Liver (tissue), 8 donors: ENCODE measurements at regions not wholly inside any gene's neighbourhood (a gene's known extent, or its start where the extent isn't known, plus 50 kb on each side); places are given as distances from the start of the nearest gene placed in this dataset.

Source experiments
- DNase-seq: peaks from one replicate; pipeline ENCODE4 v3.0.0-alpha.2; 2017; ENCODE audit warnings: low spot score
- H3K27ac ChIP-seq, 2 donors: one replicate each; pipeline ENCODE4 v1.7.0; 2013; ENCODE audit warnings: inconsistent platforms in 2 of 2, low read length in 2 of 2, control low read depth in 1 of 2, low read depth in 1 of 2, mild to moderate bottlenecking in 1 of 2
- H3K27me3 ChIP-seq, 4 donors: one replicate each; pipeline versions ENCODE4 v1.6.1 to v1.7.0; 2013; ENCODE audit warnings: low read length in 3 of 4, inconsistent platforms in 1 of 4, mild to moderate bottlenecking in 1 of 4, moderate library complexity in 1 of 4; ENCODE audit not compliant: control insufficient read depth in 4 of 4, insufficient read depth in 4 of 4
- H3K36me3 ChIP-seq, 4 donors: one replicate each; pipeline versions ENCODE4 v1.6.1 to v1.7.0; 2013; ENCODE audit warnings: low read length in 3 of 4, mild to moderate bottlenecking in 3 of 4, low read depth in 1 of 4, moderate library complexity in 1 of 4; ENCODE audit not compliant: control insufficient read depth in 4 of 4, insufficient read depth in 3 of 4
- H3K4me1 ChIP-seq, 4 donors: one replicate each; pipeline versions ENCODE4 v1.6.1 to v1.7.0; 2013; ENCODE audit warnings: low read length in 3 of 4, mild to moderate bottlenecking in 3 of 4, moderate library complexity in 1 of 4; ENCODE audit not compliant: control insufficient read depth in 4 of 4, insufficient read depth in 4 of 4
- H3K4me3 ChIP-seq, 3 donors: one replicate each; pipeline versions ENCODE4 v1.6.1 to v1.7.0; 2013; ENCODE audit warnings: low read length in 3 of 3, control low read depth in 1 of 3, low read depth in 1 of 3, mild to moderate bottlenecking in 1 of 3
- H3K9ac ChIP-seq, 2 donors: one replicate each; pipeline ENCODE4 v1.7.0; 2013; ENCODE audit warnings: low read length in 2 of 2, mild to moderate bottlenecking in 2 of 2, moderate library complexity in 2 of 2, control low read depth in 1 of 2, low read depth in 1 of 2
- H3K9me3 ChIP-seq, 4 donors: one replicate each; pipeline versions ENCODE4 v1.6.1 to v1.7.0; 2013; ENCODE audit warnings: low read length in 3 of 4; ENCODE audit not compliant: control insufficient read depth in 4 of 4
- EGR1 ChIP-seq, 2 donors: IDR thresholded peaks; 2 replicates each; pipeline ENCODE4 v1.6.1; 2016 to 2018; ENCODE audit warnings: antibody characterized with exemption in 2 of 2, low read depth in 2 of 2
- FOXA1 ChIP-seq: IDR thresholded peaks from 2 replicates; pipeline ENCODE4 v1.6.1; 2016; ENCODE audit warnings: antibody characterized with exemption
- FOXA2 ChIP-seq: IDR thresholded peaks from 2 replicates; pipeline ENCODE4 v1.6.1; 2016; ENCODE audit warnings: antibody characterized with exemption
- GABPA ChIP-seq, 2 donors: IDR thresholded peaks in 1 of 2; conservative IDR thresholded peaks in 1 of 2; 2 replicates each; pipeline ENCODE4 v1.6.1; 2016; ENCODE audit warnings: antibody characterized with exemption in 2 of 2, mild to moderate bottlenecking in 1 of 2, moderate library complexity in 1 of 2
- HNF4A ChIP-seq, 2 donors: conservative IDR thresholded peaks; 2 replicates each; pipeline ENCODE4 v1.6.1; 2016; ENCODE audit warnings: antibody characterized with exemption in 2 of 2, mild to moderate bottlenecking in 2 of 2
- HNF4G ChIP-seq: IDR thresholded peaks from 2 replicates; pipeline ENCODE4 v1.6.1; 2016; ENCODE audit warnings: antibody characterized with exemption
- JUND ChIP-seq, 2 donors: IDR thresholded peaks; 2 replicates each; pipeline ENCODE4 v1.6.1; 2016; ENCODE audit warnings: antibody characterized with exemption in 2 of 2
- NR2F2 ChIP-seq: IDR thresholded peaks from 2 replicates; pipeline ENCODE4 v1.6.1; 2016; ENCODE audit warnings: antibody characterized with exemption
- RXRA ChIP-seq, 2 donors: IDR thresholded peaks; 2 replicates each; pipeline ENCODE4 v1.6.1; 2017 to 2018; ENCODE audit warnings: antibody characterized with exemption in 2 of 2, mild to moderate bottlenecking in 1 of 2
- SP1 ChIP-seq: IDR thresholded peaks from 2 replicates; pipeline ENCODE4 v1.6.1; 2018; ENCODE audit warnings: antibody characterized with exemption, mild to moderate bottlenecking
- TAF1 ChIP-seq: conservative IDR thresholded peaks from 2 replicates; pipeline ENCODE4 v1.6.1; 2016; ENCODE audit warnings: antibody characterized with exemption, mild to moderate bottlenecking
- YY1 ChIP-seq: IDR thresholded peaks from 2 replicates; pipeline ENCODE4 v1.6.1; 2016; ENCODE audit warnings: antibody characterized with exemption, mild to moderate bottlenecking
- WGBS: extraction: QIAGEN DNeasy Blood & Tissue Kit; methylation state at CpG from one replicate; pipeline ENCODE4 v1.1.7; 2013; 5-methylcytosine and 5-hydroxymethylcytosine counted together
- TF ChIP-seq, protein P1 (sequence below): IDR thresholded peaks from 2 replicates; pipeline ENCODE4 v1.6.1; 2016; ENCODE audit warnings: antibody characterized with exemption
- TF ChIP-seq, protein P2 (sequence below): fragments of 150-350 bp; IDR thresholded peaks from 2 replicates; pipeline ENCODE4 v1.5.1; 2017; ENCODE audit warnings: improper control_type of control experiment, low read depth, low read length; ENCODE audit not compliant: missing input control
- TF ChIP-seq, protein P3 (sequence below): IDR thresholded peaks from 2 replicates; pipeline ENCODE4 v1.6.1; 2016; ENCODE audit warnings: antibody characterized with exemption
- TF ChIP-seq, protein P4 (sequence below): IDR thresholded peaks from 2 replicates; pipeline ENCODE4 v1.6.1; 2016; ENCODE audit warnings: antibody characterized with exemption
- TF ChIP-seq, protein P5 (sequence below): IDR thresholded peaks from 2 replicates; pipeline ENCODE4 v1.6.1; 2016; ENCODE audit warnings: antibody characterized with exemption, mild to moderate bottlenecking
- donor health status: healthy.
- donor health status: healthy.
- donor health status: healthy.
- donor health status: healthy.
- donor health status: healthy.

DNA sequence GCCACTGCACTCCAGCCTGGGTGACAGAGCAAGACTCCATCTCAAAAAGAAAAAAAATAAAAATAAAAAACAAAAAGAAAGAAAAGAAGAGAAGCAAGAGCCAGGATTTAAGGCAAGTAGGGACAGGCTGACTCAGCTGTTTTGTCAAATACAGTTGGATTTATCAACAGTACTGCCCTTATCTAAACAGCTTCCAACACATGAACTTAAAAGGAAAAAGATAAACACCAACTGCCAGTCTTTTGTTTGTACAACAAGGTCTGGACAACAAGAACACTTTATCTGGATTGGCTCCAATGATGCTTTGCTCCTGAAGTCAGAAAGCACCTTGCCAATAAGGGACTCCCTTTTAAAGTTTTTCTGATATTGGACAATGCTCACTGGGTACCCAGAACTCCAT is 886.0 kb downstream of the ADGRL2 start:
- DNase-seq: no peak
- no peak overlapping the region for H3K27ac ChIP-seq
- H3K9ac ChIP-seq: no peak overlapping the region
- no peaks in the 10 kb centered on the region for H3K27me3 ChIP-seq
- H3K4me1 ChIP-seq: no peaks in the 10 kb centered on the region
- no peak overlapping the region for H3K4me3 ChIP-seq
- peaks cover 1 to 10% (median 4%) of the 10 kb centered on the region in 4 donors for H3K9me3 ChIP-seq
- no peaks in the 10 kb centered on the region for H3K36me3 ChIP-seq
- peak in 1 of 2 donors; percentile 8 for TF ChIP-seq HNF4A (conservative IDR thresholded peaks at IDR 0.05)
- TF ChIP-seq, protein P1, sequence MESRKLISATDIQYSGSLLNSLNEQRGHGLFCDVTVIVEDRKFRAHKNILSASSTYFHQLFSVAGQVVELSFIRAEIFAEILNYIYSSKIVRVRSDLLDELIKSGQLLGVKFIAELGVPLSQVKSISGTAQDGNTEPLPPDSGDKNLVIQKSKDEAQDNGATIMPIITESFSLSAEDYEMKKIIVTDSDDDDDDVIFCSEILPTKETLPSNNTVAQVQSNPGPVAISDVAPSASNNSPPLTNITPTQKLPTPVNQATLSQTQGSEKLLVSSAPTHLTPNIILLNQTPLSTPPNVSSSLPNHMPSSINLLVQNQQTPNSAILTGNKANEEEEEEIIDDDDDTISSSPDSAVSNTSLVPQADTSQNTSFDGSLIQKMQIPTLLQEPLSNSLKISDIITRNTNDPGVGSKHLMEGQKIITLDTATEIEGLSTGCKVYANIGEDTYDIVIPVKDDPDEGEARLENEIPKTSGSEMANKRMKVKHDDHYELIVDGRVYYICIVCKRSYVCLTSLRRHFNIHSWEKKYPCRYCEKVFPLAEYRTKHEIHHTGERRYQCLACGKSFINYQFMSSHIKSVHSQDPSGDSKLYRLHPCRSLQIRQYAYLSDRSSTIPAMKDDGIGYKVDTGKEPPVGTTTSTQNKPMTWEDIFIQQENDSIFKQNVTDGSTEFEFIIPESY: no peak
- peak in 1 of 2 donors; percentile 18 for TF ChIP-seq RXRA (IDR thresholded peaks at IDR 0.05)

DNA sequence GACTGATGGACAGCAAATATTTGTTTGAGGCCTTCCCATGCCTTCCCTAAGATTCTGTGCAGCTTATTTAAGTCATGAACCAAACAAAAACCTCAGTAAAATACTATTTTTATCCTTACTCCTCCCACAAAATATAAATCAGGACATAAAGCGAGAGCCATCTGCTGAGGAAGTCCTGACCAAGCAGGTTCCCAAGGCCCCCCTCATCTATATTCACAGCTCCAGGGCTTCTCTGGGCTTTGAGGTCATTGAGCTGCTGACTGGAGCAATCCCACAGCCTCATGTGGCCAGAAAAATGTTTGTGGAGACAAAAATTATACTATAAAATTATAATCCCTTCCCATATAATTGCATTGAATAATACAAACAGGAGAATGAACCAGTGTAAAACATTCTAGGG is 846.2 kb downstream of the ADGRL2 start:
- no peak for DNase-seq
- no peak overlapping the region for H3K4me3 ChIP-seq
- TF ChIP-seq FOXA1: no peak
- TF ChIP-seq, protein P2, sequence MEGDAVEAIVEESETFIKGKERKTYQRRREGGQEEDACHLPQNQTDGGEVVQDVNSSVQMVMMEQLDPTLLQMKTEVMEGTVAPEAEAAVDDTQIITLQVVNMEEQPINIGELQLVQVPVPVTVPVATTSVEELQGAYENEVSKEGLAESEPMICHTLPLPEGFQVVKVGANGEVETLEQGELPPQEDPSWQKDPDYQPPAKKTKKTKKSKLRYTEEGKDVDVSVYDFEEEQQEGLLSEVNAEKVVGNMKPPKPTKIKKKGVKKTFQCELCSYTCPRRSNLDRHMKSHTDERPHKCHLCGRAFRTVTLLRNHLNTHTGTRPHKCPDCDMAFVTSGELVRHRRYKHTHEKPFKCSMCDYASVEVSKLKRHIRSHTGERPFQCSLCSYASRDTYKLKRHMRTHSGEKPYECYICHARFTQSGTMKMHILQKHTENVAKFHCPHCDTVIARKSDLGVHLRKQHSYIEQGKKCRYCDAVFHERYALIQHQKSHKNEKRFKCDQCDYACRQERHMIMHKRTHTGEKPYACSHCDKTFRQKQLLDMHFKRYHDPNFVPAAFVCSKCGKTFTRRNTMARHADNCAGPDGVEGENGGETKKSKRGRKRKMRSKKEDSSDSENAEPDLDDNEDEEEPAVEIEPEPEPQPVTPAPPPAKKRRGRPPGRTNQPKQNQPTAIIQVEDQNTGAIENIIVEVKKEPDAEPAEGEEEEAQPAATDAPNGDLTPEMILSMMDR: no peak
- TF ChIP-seq, protein P1: no peak
- TF ChIP-seq, protein P3, sequence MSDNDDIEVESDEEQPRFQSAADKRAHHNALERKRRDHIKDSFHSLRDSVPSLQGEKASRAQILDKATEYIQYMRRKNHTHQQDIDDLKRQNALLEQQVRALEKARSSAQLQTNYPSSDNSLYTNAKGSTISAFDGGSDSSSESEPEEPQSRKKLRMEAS: no peak
- TF ChIP-seq FOXA2: no peak
- TF ChIP-seq SP1: no peak
- TF ChIP-seq GABPA (IDR thresholded peaks at IDR 0.05 in 1 of 2, conservative IDR thresholded peaks at IDR 0.05 in 1 of 2): no peak
- TF ChIP-seq HNF4G: no peak
- no peak for TF ChIP-seq TAF1
- TF ChIP-seq EGR1 (IDR thresholded peaks at IDR 0.05; ENCODE audit: low read depth in 2 of 2): no peak
- TF ChIP-seq RXRA (IDR thresholded peaks at IDR 0.05): no peak
- TF ChIP-seq JUND (IDR thresholded peaks at IDR 0.05): no peak
- TF ChIP-seq HNF4A (conservative IDR thresholded peaks at IDR 0.05): no peak
- TF ChIP-seq NR2F2: no peak
- TF ChIP-seq YY1: no peak
- TF ChIP-seq, protein P4, sequence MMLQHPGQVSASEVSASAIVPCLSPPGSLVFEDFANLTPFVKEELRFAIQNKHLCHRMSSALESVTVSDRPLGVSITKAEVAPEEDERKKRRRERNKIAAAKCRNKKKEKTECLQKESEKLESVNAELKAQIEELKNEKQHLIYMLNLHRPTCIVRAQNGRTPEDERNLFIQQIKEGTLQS: no peak
- TF ChIP-seq, protein P5, sequence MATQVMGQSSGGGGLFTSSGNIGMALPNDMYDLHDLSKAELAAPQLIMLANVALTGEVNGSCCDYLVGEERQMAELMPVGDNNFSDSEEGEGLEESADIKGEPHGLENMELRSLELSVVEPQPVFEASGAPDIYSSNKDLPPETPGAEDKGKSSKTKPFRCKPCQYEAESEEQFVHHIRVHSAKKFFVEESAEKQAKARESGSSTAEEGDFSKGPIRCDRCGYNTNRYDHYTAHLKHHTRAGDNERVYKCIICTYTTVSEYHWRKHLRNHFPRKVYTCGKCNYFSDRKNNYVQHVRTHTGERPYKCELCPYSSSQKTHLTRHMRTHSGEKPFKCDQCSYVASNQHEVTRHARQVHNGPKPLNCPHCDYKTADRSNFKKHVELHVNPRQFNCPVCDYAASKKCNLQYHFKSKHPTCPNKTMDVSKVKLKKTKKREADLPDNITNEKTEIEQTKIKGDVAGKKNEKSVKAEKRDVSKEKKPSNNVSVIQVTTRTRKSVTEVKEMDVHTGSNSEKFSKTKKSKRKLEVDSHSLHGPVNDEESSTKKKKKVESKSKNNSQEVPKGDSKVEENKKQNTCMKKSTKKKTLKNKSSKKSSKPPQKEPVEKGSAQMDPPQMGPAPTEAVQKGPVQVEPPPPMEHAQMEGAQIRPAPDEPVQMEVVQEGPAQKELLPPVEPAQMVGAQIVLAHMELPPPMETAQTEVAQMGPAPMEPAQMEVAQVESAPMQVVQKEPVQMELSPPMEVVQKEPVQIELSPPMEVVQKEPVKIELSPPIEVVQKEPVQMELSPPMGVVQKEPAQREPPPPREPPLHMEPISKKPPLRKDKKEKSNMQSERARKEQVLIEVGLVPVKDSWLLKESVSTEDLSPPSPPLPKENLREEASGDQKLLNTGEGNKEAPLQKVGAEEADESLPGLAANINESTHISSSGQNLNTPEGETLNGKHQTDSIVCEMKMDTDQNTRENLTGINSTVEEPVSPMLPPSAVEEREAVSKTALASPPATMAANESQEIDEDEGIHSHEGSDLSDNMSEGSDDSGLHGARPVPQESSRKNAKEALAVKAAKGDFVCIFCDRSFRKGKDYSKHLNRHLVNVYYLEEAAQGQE: no peak
- WGBS: 2% methylated on average over 1 of the region's 1 CpG
- no peaks in the 10 kb centered on the region for H3K9me3 ChIP-seq
- no peak overlapping the region for H3K9ac ChIP-seq
- H3K4me1 ChIP-seq: no peaks in the 10 kb centered on the region
- no peak overlapping the region for H3K27ac ChIP-seq
- no peaks in the 10 kb centered on the region for H3K36me3 ChIP-seq
- no peaks in the 10 kb centered on the region for H3K27me3 ChIP-seq
